Astrocyte (in vitro differentiated cells and primary cell): ENCODE measurements at regions not wholly inside any gene's neighbourhood (a gene's known extent, or its start where the extent isn't known, plus 50 kb on each side); places are given as distances from the start of the nearest gene placed in this dataset.

Experiments used
- DNase-seq: peaks from one replicate; pipeline ENCODE4 v3.0.0-alpha.2; 2010; ENCODE audit warnings: low read depth
- FAIRE-seq: peaks from 2 replicates; lab custom pipeline; 2011; peaks lifted over from hg19 to GRCh38; lab: Jason Lieb, UNC
- H2AFZ ChIP-seq: 2 replicates; pipeline ENCODE4 v1.6.0; 2012; ENCODE audit warnings: low read depth, low read length, inconsistent platforms
- H3K27ac ChIP-seq: 2 replicates; pipeline ENCODE4 v1.5.1; 2011; ENCODE audit warnings: low read depth, low read length, inconsistent platforms
- H3K27me3 ChIP-seq: 2 replicates; pipeline ENCODE4 v1.6.0; 2011; ENCODE audit warnings: low read length, inconsistent platforms; ENCODE audit not compliant: insufficient read depth
- H3K36me3 ChIP-seq: 2 replicates; pipeline ENCODE4 v1.5.1; 2011; ENCODE audit warnings: low read length, inconsistent platforms; ENCODE audit not compliant: insufficient read depth
- H3K4me1 ChIP-seq: 2 replicates; pipeline ENCODE4 v1.5.1; 2011; ENCODE audit warnings: low read length, inconsistent platforms; ENCODE audit not compliant: insufficient read depth
- H3K4me2 ChIP-seq: 2 replicates; pipeline ENCODE4 v1.6.0; 2012; ENCODE audit warnings: low read length, inconsistent platforms
- H3K4me3 ChIP-seq: 2 replicates; pipeline ENCODE4 v1.5.1; 2011; ENCODE audit warnings: low read depth, mild to moderate bottlenecking, low read length, inconsistent platforms; ENCODE audit not compliant: insufficient read depth
- H3K79me2 ChIP-seq: 2 replicates; pipeline ENCODE4 v1.6.0; 2012; ENCODE audit warnings: mild to moderate bottlenecking, low read length, inconsistent platforms; ENCODE audit not compliant: insufficient read depth
- H3K9ac ChIP-seq: 2 replicates; pipeline ENCODE4 v1.6.0; 2012; ENCODE audit warnings: mild to moderate bottlenecking, low read length, inconsistent platforms
- H3K9me3 ChIP-seq: 2 replicates; pipeline ENCODE4 v1.5.1; 2012; ENCODE audit warnings: low read depth, mild to moderate bottlenecking, low read length, inconsistent platforms; ENCODE audit not compliant: insufficient read depth
- H4K20me1 ChIP-seq: 2 replicates; pipeline ENCODE4 v1.6.0; 2012; ENCODE audit warnings: low read length, inconsistent platforms; ENCODE audit not compliant: insufficient read depth
- H3K27ac Mint-ChIP-seq: one replicate; pipeline ENCODE4 v1.8.0; 2021; ENCODE audit warnings: mild to moderate bottlenecking, mixed read lengths; ENCODE audit not compliant: unreplicated experiment
- H3K27me3 Mint-ChIP-seq: one replicate; pipeline ENCODE4 v1.8.0; 2021; ENCODE audit warnings: low read depth, mixed read lengths; ENCODE audit not compliant: unreplicated experiment
- H3K36me3 Mint-ChIP-seq: one replicate; pipeline ENCODE4 v1.8.0; 2021; ENCODE audit warnings: low read depth, mixed read lengths; ENCODE audit not compliant: unreplicated experiment
- H3K4me1 Mint-ChIP-seq: one replicate; pipeline ENCODE4 v1.8.0; 2021; ENCODE audit warnings: low read depth, mixed read lengths; ENCODE audit not compliant: unreplicated experiment
- H3K4me3 Mint-ChIP-seq: one replicate; pipeline ENCODE4 v1.8.0; 2021; ENCODE audit warnings: mild to moderate bottlenecking, moderate library complexity, mixed read lengths; ENCODE audit not compliant: unreplicated experiment
- H3K9me3 Mint-ChIP-seq: one replicate; pipeline ENCODE4 v1.8.0; 2021; ENCODE audit warnings: mild to moderate bottlenecking, mixed read lengths; ENCODE audit not compliant: unreplicated experiment
- EZH2 ChIP-seq: IDR thresholded peaks from 2 replicates; pipeline ENCODE4 v1.6.1; 2012; ENCODE audit warnings: mild to moderate bottlenecking, low read length, inconsistent platforms; ENCODE audit not compliant: insufficient read depth
- TF ChIP-seq, protein P1 (sequence below): IDR thresholded peaks from 2 replicates; pipeline ENCODE4 v1.5.1; 2011; ENCODE audit warnings: low read depth, mild to moderate bottlenecking, inconsistent platforms, low read length, moderate library complexity; ENCODE audit not compliant: insufficient read depth

- Mint-ChIP-seq H3K27me3 (peaks cover 2% of the 10 kb centered on the region), H3K36me3 (no peaks in the 10 kb centered on the region), H3K9me3 (peaks cover 2% of the 10 kb centered on the region), H3K27ac (no peak overlapping the region), H3K4me3 (no peak overlapping the region), H3K4me1 (peaks cover 18% of the 10 kb centered on the region)
- TF ChIP-seq, protein P1, sequence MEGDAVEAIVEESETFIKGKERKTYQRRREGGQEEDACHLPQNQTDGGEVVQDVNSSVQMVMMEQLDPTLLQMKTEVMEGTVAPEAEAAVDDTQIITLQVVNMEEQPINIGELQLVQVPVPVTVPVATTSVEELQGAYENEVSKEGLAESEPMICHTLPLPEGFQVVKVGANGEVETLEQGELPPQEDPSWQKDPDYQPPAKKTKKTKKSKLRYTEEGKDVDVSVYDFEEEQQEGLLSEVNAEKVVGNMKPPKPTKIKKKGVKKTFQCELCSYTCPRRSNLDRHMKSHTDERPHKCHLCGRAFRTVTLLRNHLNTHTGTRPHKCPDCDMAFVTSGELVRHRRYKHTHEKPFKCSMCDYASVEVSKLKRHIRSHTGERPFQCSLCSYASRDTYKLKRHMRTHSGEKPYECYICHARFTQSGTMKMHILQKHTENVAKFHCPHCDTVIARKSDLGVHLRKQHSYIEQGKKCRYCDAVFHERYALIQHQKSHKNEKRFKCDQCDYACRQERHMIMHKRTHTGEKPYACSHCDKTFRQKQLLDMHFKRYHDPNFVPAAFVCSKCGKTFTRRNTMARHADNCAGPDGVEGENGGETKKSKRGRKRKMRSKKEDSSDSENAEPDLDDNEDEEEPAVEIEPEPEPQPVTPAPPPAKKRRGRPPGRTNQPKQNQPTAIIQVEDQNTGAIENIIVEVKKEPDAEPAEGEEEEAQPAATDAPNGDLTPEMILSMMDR, result no peak
- TF ChIP-seq EZH2, result no peak
- Histone ChIP-seq H3K36me3 (no peaks in the 10 kb centered on the region), H3K27ac (no peak overlapping the region), H3K4me3 (no peak overlapping the region), H3K4me1 (peaks cover 6% of the 10 kb centered on the region), H3K79me2 (no peaks in the 10 kb centered on the region), H3K9me3 (no peaks in the 10 kb centered on the region), H3K4me2 (no peak overlapping the region), H3K9ac (no peak overlapping the region), H3K27me3 (no peaks in the 10 kb centered on the region), H2AFZ (no peak overlapping the region), H4K20me1 (no peaks in the 10 kb centered on the region)
- FAIRE-seq (no peak), DNase-seq (no peak)
Measured at GRCh38 chr5:158430166-158430797, 571.3 kb upstream of the CLINT1 start.

- Histone ChIP-seq H3K4me3 (no peak overlapping the region), H3K79me2 (no peaks in the 10 kb centered on the region), H3K4me2 (no peak overlapping the region), H3K9ac (no peak overlapping the region), H3K36me3 (no peaks in the 10 kb centered on the region), H3K27ac (no peak overlapping the region), H3K4me1 (no peaks in the 10 kb centered on the region), H4K20me1 (no peaks in the 10 kb centered on the region), H2AFZ (no peak overlapping the region), H3K27me3 (no peaks in the 10 kb centered on the region), H3K9me3 (no peaks in the 10 kb centered on the region)
- Mint-ChIP-seq H3K27me3 (peaks cover 2% of the 10 kb centered on the region), H3K36me3 (no peaks in the 10 kb centered on the region), H3K9me3 (peaks cover 2% of the 10 kb centered on the region), H3K4me3 (no peak overlapping the region), H3K4me1 (peaks cover 15% of the 10 kb centered on the region), H3K27ac (no peak overlapping the region)
- FAIRE-seq, result no peak
- no peak for TF ChIP-seq EZH2
- TF ChIP-seq, protein P1, result no peak
- DNase-seq, result no peak
Measured at GRCh38 chr5:158429564-158429963, 570.6 kb upstream of the CLINT1 start.

DNA sequence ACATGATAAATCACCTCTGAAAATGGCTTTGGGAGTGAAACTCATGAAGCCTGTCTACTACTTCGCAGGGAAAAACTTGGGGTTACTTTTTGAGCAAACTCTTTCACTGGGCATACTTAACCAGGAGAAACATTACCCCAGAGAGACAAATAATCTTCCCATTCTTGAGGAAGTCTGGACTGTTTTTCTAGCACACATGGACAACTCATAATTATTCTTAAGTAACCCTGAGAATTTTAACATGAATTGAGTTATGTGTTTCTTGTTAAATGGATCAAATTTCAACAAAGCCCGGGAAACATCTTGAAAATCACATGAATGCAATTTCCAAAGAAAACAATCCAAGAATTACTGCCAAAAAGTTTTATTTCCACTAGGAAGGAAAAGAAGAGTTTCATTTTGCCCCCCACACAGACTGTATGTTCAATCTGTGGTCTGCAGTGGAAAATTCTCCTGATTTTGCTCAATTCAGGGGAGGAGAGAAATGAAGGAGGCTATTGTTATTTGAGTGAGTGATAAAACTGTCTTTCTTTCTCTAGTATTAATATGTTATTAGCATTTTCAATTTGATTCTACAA lies 564.8 kb upstream of the CLINT1 start:
- peaks cover 2% of the 10 kb centered on the region for H3K27me3 Mint-ChIP-seq
- Histone ChIP-seq H3K36me3 (no peaks in the 10 kb centered on the region), H3K9me3 (no peaks in the 10 kb centered on the region), H4K20me1 (no peaks in the 10 kb centered on the region), H3K4me2 (peak overlapping the region; percentile 10), H3K27me3 (no peaks in the 10 kb centered on the region), H3K79me2 (no peaks in the 10 kb centered on the region), H3K4me3 (no peak overlapping the region), H3K27ac (no peak overlapping the region), H3K9ac (no peak overlapping the region), H2AFZ (no peak overlapping the region), H3K4me1 (no peaks in the 10 kb centered on the region)
- H3K4me1 Mint-ChIP-seq, result peaks cover 5% of the 10 kb centered on the region
- H3K27ac Mint-ChIP-seq, result no peak overlapping the region
- TF ChIP-seq, protein P1, result no peak
- no peak for TF ChIP-seq EZH2
- no peaks in the 10 kb centered on the region for H3K36me3 Mint-ChIP-seq
- H3K9me3 Mint-ChIP-seq, result no peaks in the 10 kb centered on the region
- FAIRE-seq, result no peak
- no peak overlapping the region for H3K4me3 Mint-ChIP-seq
- peak; percentile 36 for DNase-seq
